ENCODE measurements at regions not wholly inside any gene's neighbourhood (a gene's known extent, or its start where the extent isn't known, plus 50 kb on each side); places are given as distances from the start of the nearest gene placed in this dataset.
"Not testable (repeated sequence)": the region's sequence is repeated elsewhere in the genome, so short reads cannot be mapped to it uniquely, and the experiment has no call there.

- peaks cover 14% of the 10 kb centered on the region for H3K4me1 Mint-ChIP-seq (ENCODE audit: low read depth)
- no peak for DNase-seq (ENCODE audit: low spot score)
- no peak overlapping the region for H3K4me3 Mint-ChIP-seq
- H3K36me3 Mint-ChIP-seq (ENCODE audit: low read depth): no peaks in the 10 kb centered on the region
- H3K27ac Mint-ChIP-seq: no peak overlapping the region
- intact Hi-C loops (cut with micrococcal nuclease): loop anchor here (10.0 kb wide), 2 partner anchors 46 to 346 kb away; no protein-coding TSS in a partner anchor
- H3K9me3 Mint-ChIP-seq: peaks cover 14% of the 10 kb centered on the region
- peaks cover 11% of the 10 kb centered on the region for H3K27me3 Mint-ChIP-seq (ENCODE audit: insufficient read depth)
These were observed 160.7 kb downstream of the PHLDA1 start for GRCh38 chr12:75870878-75871277.

- Mint-ChIP-seq H3K27ac (no peak overlapping the region), H3K27me3 (ENCODE audit: insufficient read depth) (peaks cover 11% of the 10 kb centered on the region), H3K4me1 (ENCODE audit: low read depth) (peaks cover 7% of the 10 kb centered on the region), H3K36me3 (ENCODE audit: low read depth) (no peaks in the 10 kb centered on the region), H3K9me3 (peaks cover 14% of the 10 kb centered on the region), H3K4me3 (no peak overlapping the region)
- DNase-seq (ENCODE audit: low spot score): no peak
- intact Hi-C loops (cut with micrococcal nuclease): no loop called here
These were observed 163.1 kb downstream of the PHLDA1 start for GRCh38 chr12:75868501-75868900.

DNA sequence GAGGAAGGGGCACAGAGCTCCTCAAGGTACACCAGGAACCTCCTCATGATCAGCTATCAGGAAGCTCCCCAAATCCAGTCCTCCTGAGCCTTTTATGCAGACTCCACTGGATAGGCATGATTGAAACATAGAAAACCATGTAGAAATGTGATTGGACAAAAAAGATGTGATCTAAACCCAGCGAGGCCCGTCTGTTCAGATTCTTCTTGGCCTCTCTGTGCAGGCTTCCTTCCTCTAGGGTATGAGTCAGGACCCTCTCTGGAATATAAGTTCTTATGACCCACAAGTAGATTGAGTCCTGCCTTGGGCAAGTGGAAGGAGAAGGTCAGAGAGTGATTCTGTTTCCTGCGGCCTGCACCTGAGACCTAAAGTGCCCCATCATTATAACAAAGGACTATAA lies 166.3 kb downstream of the PHLDA1 start:
- DNase-seq (ENCODE audit: low spot score): no peak
- no peak overlapping the region for H3K27ac Mint-ChIP-seq
- no peak overlapping the region for H3K4me3 Mint-ChIP-seq
- peaks cover 9% of the 10 kb centered on the region for H3K9me3 Mint-ChIP-seq
- peaks cover 13% of the 10 kb centered on the region for H3K27me3 Mint-ChIP-seq (ENCODE audit: insufficient read depth)
- no peaks in the 10 kb centered on the region for H3K36me3 Mint-ChIP-seq (ENCODE audit: low read depth)
- intact Hi-C loops (cut with micrococcal nuclease): no loop called here
- H3K4me1 Mint-ChIP-seq (ENCODE audit: low read depth): peaks cover 7% of the 10 kb centered on the region

DNA sequence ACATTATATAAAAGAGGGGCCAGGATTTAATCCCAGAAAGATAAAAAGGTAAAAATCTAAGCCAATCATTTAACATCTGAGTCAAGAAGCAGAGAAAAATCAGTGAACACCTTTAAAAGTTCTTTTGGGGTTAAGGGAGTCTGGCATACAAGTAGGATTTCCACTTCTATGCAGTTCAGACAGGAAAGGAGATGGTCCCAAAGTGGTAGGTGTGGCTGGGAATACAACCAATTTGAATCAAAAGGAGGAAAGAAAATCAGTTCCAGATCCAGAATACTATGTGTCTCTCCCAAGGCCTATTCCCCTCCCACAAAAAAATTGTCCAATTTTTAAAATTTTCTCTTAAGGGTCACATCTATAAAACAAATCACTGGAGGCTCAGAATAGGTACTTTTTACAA lies 167.4 kb downstream of the PHLDA1 start:
- no peak for DNase-seq (ENCODE audit: low spot score)
- Mint-ChIP-seq H3K9me3 (peaks cover 9% of the 10 kb centered on the region), H3K27ac (no peak overlapping the region), H3K4me1 (ENCODE audit: low read depth) (peaks cover 7% of the 10 kb centered on the region), H3K27me3 (ENCODE audit: insufficient read depth) (peaks cover 13% of the 10 kb centered on the region), H3K4me3 (no peak overlapping the region), H3K36me3 (ENCODE audit: low read depth) (no peaks in the 10 kb centered on the region)
- intact Hi-C loops (cut with micrococcal nuclease): no loop called here

DNA sequence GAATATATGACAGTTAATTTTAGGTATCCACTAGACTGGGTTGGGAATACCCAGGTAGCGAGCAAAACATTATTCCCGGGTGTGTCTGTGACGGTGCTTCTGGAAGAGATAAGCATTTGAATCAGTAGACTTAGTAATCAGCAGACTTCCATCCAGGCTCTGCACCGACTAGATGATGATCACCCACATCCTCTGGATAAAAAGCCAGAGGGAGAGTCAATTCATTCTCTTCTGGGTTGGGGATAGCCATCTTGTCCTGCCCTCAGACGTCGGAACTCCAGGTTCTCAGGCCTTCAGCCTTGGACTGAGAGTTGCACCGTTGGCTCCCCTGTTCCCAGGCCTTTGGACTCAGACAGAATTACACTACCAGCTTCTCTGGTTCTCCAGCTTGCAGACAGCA lies 168.0 kb downstream of the PHLDA1 start:
- Mint-ChIP-seq H3K27ac (no peak overlapping the region), H3K9me3 (peaks cover 9% of the 10 kb centered on the region), H3K4me3 (no peak overlapping the region), H3K36me3 (ENCODE audit: low read depth) (no peaks in the 10 kb centered on the region), H3K27me3 (ENCODE audit: insufficient read depth) (peaks cover 13% of the 10 kb centered on the region), H3K4me1 (ENCODE audit: low read depth) (peaks cover 7% of the 10 kb centered on the region)
- intact Hi-C loops (cut with micrococcal nuclease): no loop called here
- no peak for DNase-seq (ENCODE audit: low spot score)

GRCh38 chr12:75862692-75863471 lies 168.7 kb downstream of the PHLDA1 start:
- no peak for DNase-seq (ENCODE audit: low spot score)
- H3K9me3 Mint-ChIP-seq: peaks cover 9% of the 10 kb centered on the region
- H3K4me3 Mint-ChIP-seq: no peak overlapping the region
- peaks cover 7% of the 10 kb centered on the region for H3K4me1 Mint-ChIP-seq (ENCODE audit: low read depth)
- no peaks in the 10 kb centered on the region for H3K36me3 Mint-ChIP-seq (ENCODE audit: low read depth)
- no peak overlapping the region for H3K27ac Mint-ChIP-seq
- intact Hi-C loops (cut with micrococcal nuclease): no loop called here
- peaks cover 13% of the 10 kb centered on the region for H3K27me3 Mint-ChIP-seq (ENCODE audit: insufficient read depth)

- no peaks in the 10 kb centered on the region for H3K4me1 Mint-ChIP-seq (ENCODE audit: low read depth)
- no peaks in the 10 kb centered on the region for H3K9me3 Mint-ChIP-seq
- intact Hi-C loops (cut with micrococcal nuclease): no loop called here
- DNase-seq (ENCODE audit: low spot score): no peak
- H3K36me3 Mint-ChIP-seq (ENCODE audit: low read depth): no peaks in the 10 kb centered on the region
- no peak overlapping the region for H3K27ac Mint-ChIP-seq
- H3K4me3 Mint-ChIP-seq: no peak overlapping the region
- peaks cover 15% of the 10 kb centered on the region for H3K27me3 Mint-ChIP-seq (ENCODE audit: insufficient read depth)
These were observed 171.7 kb downstream of the PHLDA1 start for GRCh38 chr12:75859868-75860267.

GRCh38 chr12:75856235-75856634 lies 175.3 kb downstream of the PHLDA1 start:
- H3K27me3 Mint-ChIP-seq (ENCODE audit: insufficient read depth): peaks cover 23% of the 10 kb centered on the region
- no peak overlapping the region for H3K27ac Mint-ChIP-seq
- H3K4me3 Mint-ChIP-seq: no peak overlapping the region
- intact Hi-C loops (cut with micrococcal nuclease): no loop called here
- DNase-seq (ENCODE audit: low spot score): no peak
- H3K4me1 Mint-ChIP-seq (ENCODE audit: low read depth): no peaks in the 10 kb centered on the region
- H3K9me3 Mint-ChIP-seq: no peaks in the 10 kb centered on the region
- H3K36me3 Mint-ChIP-seq (ENCODE audit: low read depth): no peaks in the 10 kb centered on the region

DNA sequence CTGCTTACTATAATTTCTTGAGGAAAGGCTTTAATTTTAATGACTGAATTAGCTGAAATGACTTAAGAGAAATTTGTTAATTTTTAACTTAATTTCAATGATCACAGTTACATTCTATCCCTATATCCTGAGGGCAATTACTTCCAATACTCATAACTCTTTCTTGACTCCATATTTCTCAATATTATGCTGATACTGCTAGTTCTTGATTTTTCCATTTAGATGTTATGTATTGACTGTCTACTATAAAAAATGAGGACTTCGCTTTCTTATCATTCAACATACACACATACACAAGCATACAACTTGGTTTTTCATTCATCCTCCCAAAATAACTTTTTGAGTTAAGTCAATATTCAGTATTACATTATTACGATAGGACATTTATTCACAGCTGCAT lies 176.2 kb downstream of the PHLDA1 start:
- H3K27me3 Mint-ChIP-seq (ENCODE audit: insufficient read depth): peaks cover 26% of the 10 kb centered on the region

GRCh38 chr12:75854681-75855309 lies 176.8 kb downstream of the PHLDA1 start:
- no peak for DNase-seq (ENCODE audit: low spot score)
- H3K4me1 Mint-ChIP-seq (ENCODE audit: low read depth): peaks cover 5% of the 10 kb centered on the region
- intact Hi-C loops (cut with micrococcal nuclease): no loop called here
- no peaks in the 10 kb centered on the region for H3K36me3 Mint-ChIP-seq (ENCODE audit: low read depth)
- H3K27me3 Mint-ChIP-seq (ENCODE audit: insufficient read depth): peaks cover 25% of the 10 kb centered on the region
- H3K27ac Mint-ChIP-seq: no peak overlapping the region
- H3K9me3 Mint-ChIP-seq: no peaks in the 10 kb centered on the region
- H3K4me3 Mint-ChIP-seq: no peak overlapping the region

More for the DNA sequence above, 176.2 kb downstream of the PHLDA1 start:
- intact Hi-C loops (cut with micrococcal nuclease): no loop called here
- no peak overlapping the region for H3K27ac Mint-ChIP-seq
- no peaks in the 10 kb centered on the region for H3K36me3 Mint-ChIP-seq (ENCODE audit: low read depth)
- H3K4me3 Mint-ChIP-seq: no peak overlapping the region
- no peaks in the 10 kb centered on the region for H3K9me3 Mint-ChIP-seq
- peaks cover 3% of the 10 kb centered on the region for H3K4me1 Mint-ChIP-seq (ENCODE audit: low read depth)
- no peak for DNase-seq (ENCODE audit: low spot score)

DNA sequence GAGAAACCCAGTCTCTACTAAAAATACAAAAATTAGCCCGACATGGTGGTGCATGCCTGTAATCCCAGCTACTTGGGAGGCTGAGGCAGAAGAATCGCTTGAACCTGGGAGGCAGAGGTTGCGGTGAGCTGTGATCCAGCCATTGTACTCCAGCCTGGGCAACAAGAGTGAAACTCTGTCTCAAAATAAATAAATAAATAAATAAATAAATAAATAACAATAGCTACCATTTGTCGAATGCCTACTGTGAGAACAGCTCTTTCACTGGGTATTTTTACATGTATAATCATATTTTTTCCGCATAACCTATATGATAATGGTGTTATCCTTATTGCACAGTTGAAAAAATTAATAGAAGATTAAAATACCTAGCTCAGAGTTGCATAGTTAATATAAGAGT lies 177.4 kb downstream of the PHLDA1 start:
- H3K27me3 Mint-ChIP-seq (ENCODE audit: insufficient read depth): peaks cover 23% of the 10 kb centered on the region
- DNase-seq (ENCODE audit: low spot score); intact Hi-C loops (cut with micrococcal nuclease); H3K9me3 Mint-ChIP-seq; H3K36me3 Mint-ChIP-seq (ENCODE audit: low read depth); H3K27ac Mint-ChIP-seq; H3K4me3 Mint-ChIP-seq; H3K4me1 Mint-ChIP-seq (ENCODE audit: low read depth): not testable (repeated sequence)

DNA sequence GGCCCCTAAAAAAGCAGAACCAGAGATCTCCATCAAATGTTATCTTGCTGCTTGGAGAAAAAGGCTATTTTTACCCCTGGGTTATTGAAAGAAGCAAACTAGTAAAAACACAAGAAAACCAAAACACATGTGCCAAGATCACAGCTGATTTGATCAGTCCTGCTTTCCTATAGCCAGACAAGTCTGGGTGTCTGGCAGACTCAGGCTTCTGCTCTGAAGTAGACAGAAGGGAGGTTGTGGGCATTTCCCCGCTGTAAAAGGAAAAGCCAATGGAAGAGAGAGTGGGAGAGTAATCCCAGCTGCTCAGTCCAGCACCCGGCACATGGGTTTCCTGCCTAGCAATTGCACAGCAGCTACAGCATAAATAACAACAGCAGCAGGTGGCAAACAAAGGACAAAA lies 177.9 kb downstream of the PHLDA1 start:
- no peak for DNase-seq (ENCODE audit: low spot score)
- no peaks in the 10 kb centered on the region for H3K9me3 Mint-ChIP-seq
- no peak overlapping the region for H3K27ac Mint-ChIP-seq
- intact Hi-C loops (cut with micrococcal nuclease): no loop called here
- no peaks in the 10 kb centered on the region for H3K36me3 Mint-ChIP-seq (ENCODE audit: low read depth)
- H3K4me1 Mint-ChIP-seq (ENCODE audit: low read depth): peaks cover 9% of the 10 kb centered on the region
- peaks cover 23% of the 10 kb centered on the region for H3K27me3 Mint-ChIP-seq (ENCODE audit: insufficient read depth)
- H3K4me3 Mint-ChIP-seq: no peak overlapping the region

DNA sequence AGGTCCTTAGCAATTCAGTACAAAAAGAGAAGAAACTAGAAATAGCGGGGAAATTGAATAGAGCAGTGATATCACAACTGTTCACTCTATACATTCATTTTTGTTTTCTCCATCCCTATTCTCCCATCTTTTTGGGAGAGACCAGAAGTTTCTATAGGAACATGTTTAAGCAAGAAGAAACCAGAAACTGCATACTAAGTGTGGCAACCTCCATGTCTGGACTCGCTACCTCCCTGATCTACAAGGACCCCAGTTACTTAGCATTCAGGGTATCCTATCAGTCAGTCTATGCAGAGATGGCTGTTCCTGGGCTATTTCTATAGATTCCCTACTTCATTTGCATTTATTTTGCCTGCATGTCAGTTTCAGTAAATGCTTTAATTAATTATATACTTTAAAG lies 178.6 kb downstream of the PHLDA1 start:
- DNase-seq (ENCODE audit: low spot score): no peak

More for the DNA sequence above, 178.6 kb downstream of the PHLDA1 start:
- no peaks in the 10 kb centered on the region for H3K9me3 Mint-ChIP-seq
- peaks cover 23% of the 10 kb centered on the region for H3K27me3 Mint-ChIP-seq (ENCODE audit: insufficient read depth)
- peaks cover 9% of the 10 kb centered on the region for H3K4me1 Mint-ChIP-seq (ENCODE audit: low read depth)
- no peak overlapping the region for H3K4me3 Mint-ChIP-seq
- intact Hi-C loops (cut with micrococcal nuclease): no loop called here
- H3K27ac Mint-ChIP-seq: no peak overlapping the region
- H3K36me3 Mint-ChIP-seq (ENCODE audit: low read depth): no peaks in the 10 kb centered on the region

Measured in activated T-helper 1 cell treated with anti-CD3 and anti-CD28 coated beads, Interleukin-12 subunit alpha, Interleukin-12 subunit beta, Interleukin-2, Interleukin-4 antibody, amounts not matched to agents 30 ng/mL and 10 ng/mL and 1 ng/mL, durations not matched to agents 14 hours and 24 hours and 36 hours (primary cell).